GM12891 (cell line): ENCODE measurements at regions not wholly inside any gene's neighbourhood (a gene's known extent, or its start where the extent isn't known, plus 50 kb on each side); places are given as distances from the start of the nearest gene placed in this dataset.

Source experiments
- PAX5 ChIP-seq: IDR thresholded peaks from 2 replicates; pipeline ENCODE4 v1.6.1; 2011; ENCODE audit warnings: low read length, moderate library complexity, mild to moderate bottlenecking; ENCODE audit not compliant: insufficient read depth, severe bottlenecking
- POLR2A ChIP-seq: IDR thresholded peaks from 2 replicates; pipeline ENCODE4 v1.6.1; 2011; ENCODE audit warnings: low read depth, low read length, control low read depth
- POLR2AphosphoS5 ChIP-seq: IDR thresholded peaks from 2 replicates; pipeline ENCODE4 v1.6.1; 2011; ENCODE audit warnings: low read depth, low read length, control low read depth
- POU2F2 ChIP-seq: IDR thresholded peaks from 2 replicates; pipeline ENCODE4 v1.6.1; 2011; ENCODE audit warnings: low read depth, mild to moderate bottlenecking, control low read depth, low read length, moderate library complexity
- SPI1 ChIP-seq: IDR thresholded peaks from 2 replicates; pipeline ENCODE4 v1.6.1; 2011; ENCODE audit warnings: low read depth, low read length, control low read depth
- TAF1 ChIP-seq: IDR thresholded peaks from 2 replicates; pipeline ENCODE4 v1.6.1; 2011; ENCODE audit warnings: low read depth, low read length, control low read depth

GRCh38 chr12:94879542-94879941 lies 124.0 kb downstream of the NDUFA12 start:
- TF ChIP-seq POLR2AphosphoS5 (no peak), POLR2A (no peak), TAF1 (no peak), POU2F2 (no peak), SPI1 (no peak), PAX5 (no peak)
